SK-N-DZ (cell line): ENCODE measurements at regions not wholly inside any gene's neighbourhood (a gene's known extent, or its start where the extent isn't known, plus 50 kb on each side); places are given as distances from the start of the nearest gene placed in this dataset.
A peak's percentile ranks its signal among the peaks of the same experiment; 100 is the strongest.

Experiments used
- DNase-seq: peaks from one replicate; pipeline ENCODE4 v3.0.0-alpha.2; 2015; ENCODE audit warnings: low spot score

DNA sequence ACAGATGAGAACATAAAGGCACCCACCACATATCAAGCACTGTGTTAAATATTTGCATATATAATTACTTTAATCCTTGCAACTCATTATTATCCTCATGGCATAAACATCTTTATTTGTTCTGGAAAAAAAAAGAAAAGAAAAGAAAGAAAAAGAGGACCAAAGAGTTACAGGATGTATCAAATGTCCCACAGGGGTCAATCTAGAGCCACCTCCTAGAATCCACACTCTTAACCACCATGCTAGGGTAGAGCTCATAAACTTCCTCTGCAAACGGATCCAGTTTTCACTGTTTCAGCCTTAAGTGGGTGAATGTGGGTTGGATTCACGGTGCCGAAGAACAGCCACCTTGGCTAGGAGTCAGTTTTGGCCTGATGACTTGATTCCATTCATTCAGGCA is 171.1 kb upstream of the PPARGC1A start:
- no peak for DNase-seq

DNA sequence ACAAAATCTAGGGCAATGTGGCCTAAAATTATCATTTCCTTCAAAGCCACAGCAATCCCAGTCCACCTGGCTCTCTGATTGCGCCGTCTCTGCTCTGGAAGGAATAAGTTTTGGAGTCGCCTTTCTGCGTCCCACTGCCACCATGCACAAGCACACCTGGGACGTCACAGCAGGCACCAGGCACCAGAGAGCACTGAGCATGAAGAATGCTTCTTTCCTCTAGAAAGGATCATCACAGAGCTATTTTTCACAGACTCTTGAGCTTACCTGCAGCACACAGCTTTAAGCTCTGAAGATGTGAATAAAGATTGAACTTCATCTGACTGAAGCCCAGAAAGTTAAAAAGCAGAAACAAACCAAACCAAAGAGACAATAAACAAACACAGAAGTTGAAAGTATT is 170.0 kb upstream of the PPARGC1A start:
- no peak for DNase-seq

DNA sequence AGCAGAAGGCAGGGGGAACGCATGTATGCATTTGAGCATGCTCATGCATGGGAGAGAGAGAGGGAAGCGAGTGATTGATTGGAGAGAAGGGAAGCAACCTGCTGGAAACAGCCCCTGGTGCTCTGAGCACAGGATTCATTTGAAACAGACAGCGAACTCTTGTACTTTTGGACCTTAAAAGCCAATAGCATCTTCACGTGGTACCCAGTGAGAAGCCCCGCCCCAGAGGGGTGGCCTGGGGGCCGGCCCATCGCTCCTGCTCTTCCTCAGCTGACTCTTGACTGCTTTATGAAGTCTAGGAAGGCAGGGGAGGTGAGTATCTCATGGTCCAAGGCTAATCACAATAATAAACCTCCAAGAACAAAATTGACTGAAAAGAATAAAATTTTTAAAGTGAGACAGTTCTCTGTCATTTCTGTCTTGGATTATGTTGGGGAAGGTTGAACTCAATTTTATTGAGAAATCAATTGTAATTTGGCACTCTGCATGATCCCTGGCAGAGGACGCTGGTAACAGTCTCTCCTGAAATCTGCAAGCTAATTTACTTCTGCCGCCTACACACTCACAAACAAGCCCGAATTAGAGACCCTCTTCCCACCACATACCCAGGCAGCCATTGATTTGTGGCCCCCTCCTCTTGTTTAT is 168.2 kb upstream of the PPARGC1A start:
- no peak for DNase-seq

DNA sequence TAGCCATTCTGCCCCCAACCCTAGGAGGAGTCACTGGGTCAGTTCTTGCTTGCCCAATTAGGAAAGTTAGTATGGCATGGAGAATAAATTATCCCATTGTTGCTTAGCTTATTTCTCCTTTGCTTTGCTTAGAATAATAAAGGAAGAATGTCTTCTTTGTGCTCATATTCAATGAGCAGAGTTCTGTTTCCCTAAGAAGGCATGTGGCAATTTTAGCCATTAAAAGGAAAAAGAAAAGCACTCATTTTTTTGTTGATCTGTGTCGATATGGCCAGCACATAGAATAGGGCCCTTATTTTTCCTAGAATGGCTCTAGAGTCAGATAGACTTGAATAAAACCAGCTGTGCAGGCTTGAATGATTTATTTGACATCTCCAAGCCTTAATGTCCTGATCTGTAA is 166.4 kb upstream of the PPARGC1A start:
- DNase-seq: no peak

DNA sequence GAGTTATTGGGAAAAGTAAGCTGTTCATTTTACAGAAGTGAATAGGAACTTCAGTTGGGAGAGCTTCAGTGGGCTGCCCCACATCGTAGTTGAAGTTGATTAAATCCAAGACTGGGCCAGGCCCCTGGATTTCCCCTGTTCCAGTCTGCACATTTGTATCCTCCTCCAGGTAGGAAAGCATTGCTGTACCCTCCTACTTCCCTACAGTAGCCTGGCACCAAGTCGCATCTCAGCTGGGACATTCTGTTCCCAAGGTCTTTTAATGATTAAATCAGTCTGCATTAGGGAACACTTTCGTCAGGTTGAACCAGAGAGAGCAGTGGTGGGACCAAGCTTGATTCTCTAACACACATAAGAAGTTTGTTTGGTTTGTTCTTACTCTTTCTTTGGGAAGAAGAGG is 165.8 kb upstream of the PPARGC1A start:
- DNase-seq: no peak

DNA sequence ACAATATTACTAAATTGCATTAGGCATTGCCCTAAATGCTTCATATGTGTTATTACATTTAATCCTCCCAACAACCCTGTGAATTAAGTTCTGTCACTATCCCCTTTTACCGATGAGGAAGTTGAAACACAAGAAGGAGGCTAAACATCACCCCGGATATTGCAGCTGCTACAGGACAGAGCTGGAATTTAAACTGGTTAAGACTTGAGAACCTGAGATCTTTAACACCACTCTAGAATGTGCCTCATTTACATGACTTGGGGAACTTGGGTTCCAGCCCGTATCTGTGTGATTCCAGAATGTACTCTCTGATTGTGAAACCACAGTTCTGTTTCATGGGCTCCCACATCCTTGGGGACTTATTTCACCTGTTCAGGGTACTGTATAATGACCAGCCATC is 165.1 kb upstream of the PPARGC1A start:
- no peak for DNase-seq

DNA sequence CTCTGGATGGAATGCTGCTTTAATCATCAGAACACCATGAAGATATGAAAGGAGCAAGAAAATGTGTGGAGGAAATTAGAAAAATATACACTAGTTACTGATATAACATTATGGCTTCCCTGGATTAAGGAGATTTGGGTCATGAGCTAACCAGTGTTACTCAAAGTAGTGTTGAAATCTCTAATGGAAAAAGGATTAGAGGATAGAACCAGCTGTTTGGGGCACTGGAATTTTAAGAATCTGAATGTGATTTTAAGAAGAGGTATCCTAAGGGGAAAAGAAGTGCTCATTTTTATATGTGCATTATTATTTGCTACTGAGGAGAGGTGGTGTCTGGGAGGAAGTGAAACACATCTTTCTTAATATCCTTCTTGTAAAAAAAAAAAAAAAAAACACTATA is 164.1 kb upstream of the PPARGC1A start:
- DNase-seq: no peak

DNA sequence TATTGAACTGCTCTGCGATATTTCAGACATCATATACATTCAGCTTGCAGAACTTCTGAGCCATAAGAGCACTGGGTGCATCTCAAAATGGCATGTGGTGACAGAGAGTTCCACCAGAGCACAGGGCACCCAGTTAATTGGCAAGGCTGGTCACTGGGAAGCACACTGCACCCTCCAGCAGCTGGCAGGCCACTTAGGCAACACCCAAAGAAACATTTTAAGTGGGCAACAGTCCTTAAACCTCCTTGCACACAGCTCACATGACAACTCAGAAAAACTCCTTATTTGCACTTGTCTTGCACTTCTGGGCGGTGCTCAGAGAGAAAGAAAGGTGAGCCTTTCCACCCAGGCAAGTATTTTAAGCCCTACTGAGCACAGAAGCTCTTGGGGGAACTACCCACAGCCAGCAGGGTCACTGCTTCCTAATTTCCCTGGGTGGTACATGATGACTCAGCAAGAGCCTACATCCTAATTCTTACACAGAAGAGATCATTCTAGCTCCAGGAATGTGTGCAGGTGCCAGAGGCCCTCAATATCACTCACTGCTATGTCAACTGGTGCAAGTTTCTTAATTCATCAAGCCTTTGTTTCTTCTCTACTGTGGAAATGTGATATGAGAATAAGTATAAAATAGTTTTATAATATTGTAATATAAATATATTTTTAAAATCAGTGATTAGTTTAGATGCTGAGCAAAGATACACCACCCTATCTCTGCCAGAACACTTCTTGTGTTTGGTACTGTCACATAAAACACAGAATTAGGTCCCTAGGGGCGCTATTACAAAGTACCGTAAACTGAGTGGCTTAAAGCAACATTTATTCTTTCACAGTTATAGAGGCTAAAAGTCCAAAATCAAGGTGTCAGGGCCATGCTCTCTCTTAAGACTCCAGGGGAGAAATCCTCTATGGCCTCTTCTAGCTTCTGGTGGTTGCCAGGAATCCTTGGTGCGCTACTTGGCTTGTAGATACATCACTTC is 155.1 kb upstream of the PPARGC1A start:
- DNase-seq: peak; percentile 26

DNA sequence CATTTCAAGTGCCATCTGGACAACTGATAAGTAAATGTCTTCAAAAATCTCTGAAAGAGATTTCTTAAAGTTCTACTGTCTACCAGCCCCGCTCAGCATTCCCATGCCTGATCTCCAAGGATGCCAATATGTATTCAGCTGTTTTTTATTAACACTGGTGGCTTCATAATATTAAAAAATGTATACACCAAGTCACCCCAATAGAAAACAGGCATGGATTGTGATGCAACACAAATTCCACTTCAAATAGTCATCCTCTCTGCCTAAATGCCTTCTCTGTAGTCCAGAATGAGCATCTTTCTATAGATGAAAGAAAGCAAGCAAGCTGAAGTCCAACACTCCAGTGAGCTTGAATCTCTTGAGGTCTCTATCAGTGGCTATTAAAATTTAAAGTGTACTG is 152.2 kb upstream of the PPARGC1A start:
- no peak for DNase-seq

DNA sequence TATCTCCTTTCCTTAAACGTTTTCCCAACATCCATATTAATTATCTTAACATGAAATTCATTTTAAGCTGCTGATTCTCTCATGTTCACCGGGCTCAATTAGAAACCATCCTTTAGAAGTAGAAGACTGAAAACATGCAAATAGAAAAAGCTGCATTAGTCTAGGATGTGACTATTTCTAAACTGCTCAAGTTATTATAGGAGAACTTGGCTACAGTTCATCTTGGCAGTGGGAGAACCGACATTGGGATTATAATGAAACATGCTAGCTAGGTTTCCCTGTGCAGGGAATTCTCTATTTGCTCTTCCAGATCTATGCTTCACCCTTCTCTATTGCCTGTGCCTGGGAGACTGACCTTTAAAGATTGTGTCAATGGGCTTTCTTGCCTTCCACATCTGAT is 151.0 kb upstream of the PPARGC1A start:
- DNase-seq: no peak

DNA sequence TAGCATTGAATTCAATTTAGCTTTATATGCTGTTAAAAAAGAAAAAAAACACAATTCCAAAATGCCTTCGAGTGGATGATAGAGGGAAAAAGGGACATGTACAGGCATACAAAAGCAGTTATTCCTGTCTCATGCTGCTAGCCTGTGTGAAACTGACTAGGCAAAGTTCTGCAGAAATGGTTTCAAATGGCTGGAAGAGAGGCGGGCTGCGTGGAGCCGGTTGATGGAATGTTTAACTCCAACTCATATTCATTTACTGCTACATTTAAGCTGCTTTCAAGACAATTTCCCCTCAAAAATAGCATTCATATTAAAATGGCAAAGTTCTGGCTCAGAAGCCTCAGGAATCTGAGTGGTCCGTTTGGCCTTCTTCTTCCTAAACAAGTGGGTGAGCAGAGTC is 143.8 kb upstream of the PPARGC1A start:
- no peak for DNase-seq

DNA sequence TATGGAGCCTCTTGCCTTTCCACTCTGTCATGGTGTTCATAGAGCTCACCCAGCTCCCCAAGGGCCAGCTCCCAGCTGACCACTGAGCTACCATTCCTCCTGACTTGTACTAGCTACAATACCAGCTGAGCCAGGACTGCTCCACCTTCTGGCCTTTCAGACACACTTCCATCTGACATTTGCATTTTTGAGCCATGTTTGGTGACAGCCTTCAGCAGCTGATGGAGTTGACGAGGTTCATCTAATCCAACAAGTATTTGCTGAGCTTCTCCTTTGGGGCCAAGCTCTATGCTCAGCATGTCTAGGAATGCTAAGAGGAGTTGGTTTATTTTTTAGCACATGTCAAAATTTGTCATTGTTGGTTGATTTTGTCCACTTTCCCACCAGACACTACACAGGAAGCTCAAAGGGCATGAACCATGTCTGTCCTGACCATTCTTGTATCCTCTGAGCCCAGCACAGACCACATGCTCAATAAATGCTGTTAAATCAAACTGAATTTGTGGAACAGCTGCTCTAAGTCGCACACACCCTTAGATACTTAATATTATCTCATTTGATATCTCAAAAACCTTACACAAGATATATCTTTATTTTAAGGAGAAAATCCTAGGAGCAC is 142.6 kb upstream of the PPARGC1A start:
- peak; percentile 12 for DNase-seq

DNA sequence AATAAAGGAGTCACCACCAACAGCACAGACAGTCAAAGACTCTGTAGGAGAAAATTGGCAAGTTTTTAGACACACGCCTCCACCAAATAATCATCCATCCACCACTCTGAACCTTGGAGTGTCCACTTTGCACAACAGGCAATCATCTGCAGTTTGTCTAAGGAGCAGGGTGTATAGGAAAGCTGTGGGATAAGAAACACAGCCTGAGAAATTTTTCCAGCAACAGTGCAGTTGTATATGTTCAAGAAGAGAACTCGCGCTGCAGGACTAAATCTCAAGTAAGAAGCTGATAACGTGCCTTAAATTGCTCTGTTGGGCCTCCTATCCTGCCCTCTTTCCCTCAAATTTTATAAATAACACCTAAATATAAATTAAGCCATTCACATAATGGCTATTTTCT is 136.7 kb upstream of the PPARGC1A start:
- no peak for DNase-seq

DNA sequence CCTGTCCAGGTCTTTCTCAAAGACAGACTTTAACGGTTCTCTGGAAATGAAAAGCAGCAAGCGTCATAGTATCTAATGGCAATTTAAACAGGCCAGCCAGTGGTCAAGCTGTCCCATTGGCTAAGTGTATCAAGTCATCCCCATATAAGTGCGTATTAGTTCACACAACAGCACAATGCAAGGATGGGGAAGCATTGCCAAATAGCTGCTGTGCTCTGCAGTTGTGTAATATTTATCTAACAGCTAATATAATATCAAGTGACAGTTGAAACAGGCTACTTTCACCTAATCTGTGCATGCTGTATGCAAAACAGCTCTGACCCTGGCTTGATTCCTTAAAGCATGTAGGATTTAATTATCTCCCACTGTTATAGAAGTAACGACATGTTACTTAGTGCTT is 134.8 kb upstream of the PPARGC1A start:
- no peak for DNase-seq

DNA sequence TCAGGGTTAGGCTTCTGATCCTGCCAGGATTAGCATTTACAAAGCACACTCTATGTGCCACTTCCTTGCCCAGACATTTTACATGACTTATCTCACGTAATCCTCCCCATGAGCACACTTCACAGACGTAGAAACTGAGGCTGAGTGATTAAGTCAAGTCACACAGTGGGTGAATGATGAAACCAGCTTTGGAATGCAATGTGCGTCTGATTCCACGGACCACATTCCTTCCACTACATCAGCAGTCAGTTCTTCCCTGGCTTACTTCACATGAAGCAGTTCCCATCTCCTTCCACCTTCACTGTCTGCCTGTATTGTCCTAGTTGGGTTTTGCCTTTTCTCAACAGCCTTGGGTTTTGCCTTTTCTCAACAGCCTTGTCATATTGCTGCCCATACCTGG is 134.3 kb upstream of the PPARGC1A start:
- DNase-seq: no peak

DNA sequence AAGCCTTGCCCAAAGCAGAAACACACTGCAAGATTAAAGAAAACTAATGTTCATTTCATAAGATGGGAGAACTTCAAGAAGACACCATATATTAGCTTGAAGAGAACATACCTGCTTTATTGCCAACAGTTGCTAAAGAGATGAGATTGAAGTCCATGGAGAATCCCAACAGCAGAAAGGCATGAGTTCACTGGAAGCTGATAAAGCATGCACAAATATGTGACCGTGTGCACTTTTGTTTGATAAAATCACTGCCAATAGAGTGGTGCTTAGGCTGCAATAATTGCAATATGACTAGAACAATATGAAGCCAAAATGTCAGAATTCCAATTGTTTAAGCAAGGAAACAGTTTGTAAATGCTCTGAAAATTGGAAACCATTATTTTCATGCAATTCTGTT is 125.9 kb upstream of the PPARGC1A start:
- no peak for DNase-seq

DNA sequence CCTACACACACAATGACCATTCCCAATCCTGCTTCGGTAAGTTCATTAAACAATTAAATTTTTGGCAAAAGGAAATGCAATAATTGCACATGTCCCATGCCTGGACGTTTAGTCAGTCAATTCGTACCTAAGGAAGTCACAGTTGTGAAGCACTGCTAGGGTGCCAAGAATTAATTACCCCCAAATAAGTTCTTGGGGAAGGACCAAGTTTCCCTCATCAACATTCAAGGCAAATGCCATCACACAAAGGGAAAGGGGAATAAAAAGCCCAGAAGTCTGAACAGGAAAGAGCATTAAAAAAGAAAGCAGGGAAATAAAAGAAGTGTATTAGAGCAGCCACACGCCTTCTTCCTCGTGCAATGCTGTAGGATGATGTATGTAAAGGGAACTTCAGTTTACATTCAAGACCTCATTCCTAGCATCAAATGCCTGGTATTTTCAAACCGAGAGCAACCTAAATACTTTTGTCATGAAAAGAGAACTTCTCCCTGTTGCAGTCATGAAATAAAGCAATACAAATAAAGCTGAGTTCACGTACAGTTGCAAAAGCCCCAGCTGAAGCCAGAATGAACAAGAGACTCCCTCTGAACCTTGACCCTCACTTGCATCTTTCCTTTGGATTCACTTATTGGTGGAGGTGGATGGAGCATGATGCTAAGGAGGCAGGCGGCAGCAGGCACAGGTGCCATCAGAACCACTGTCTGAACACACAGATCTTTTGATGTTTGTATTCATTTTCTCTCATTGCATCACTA is 124.0 kb upstream of the PPARGC1A start:
- no peak for DNase-seq

DNA sequence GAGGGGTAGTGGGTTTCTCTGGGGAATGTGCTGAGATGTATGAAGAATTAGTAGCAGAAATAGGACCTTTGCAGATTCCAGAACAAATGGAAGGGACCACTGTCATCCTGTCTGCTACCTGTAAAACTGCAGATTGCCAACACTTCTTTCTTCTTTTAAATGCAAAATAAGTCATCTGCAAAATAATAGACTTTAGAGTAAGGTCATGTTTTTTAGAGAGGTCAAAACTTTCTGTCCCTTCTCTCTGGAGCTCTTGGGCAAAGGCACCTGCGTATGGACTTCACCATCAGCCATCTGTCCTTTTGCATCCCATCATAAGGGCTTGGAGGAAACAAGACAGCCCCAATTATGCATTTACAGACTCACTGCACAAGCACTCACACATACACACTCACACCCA is 121.1 kb upstream of the PPARGC1A start:
- DNase-seq: no peak

DNA sequence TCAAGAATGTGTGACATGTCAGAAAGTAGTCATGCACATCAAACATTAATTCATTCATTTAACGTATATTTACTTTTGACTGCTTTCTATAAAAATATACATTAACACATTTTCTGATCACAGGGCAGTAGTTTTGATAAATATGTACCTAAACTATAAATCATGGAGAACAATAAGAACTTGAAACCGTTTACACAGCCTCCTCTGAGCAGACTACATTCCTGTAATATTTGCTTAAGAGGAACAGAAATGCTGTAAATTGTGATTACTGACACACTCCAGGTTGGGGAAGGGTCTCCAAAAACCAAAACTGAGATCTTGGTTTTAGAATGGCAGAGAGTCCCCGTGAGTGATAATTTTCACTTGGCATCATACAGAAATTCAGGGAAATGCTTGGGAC is 120.7 kb upstream of the PPARGC1A start:
- no peak for DNase-seq

DNA sequence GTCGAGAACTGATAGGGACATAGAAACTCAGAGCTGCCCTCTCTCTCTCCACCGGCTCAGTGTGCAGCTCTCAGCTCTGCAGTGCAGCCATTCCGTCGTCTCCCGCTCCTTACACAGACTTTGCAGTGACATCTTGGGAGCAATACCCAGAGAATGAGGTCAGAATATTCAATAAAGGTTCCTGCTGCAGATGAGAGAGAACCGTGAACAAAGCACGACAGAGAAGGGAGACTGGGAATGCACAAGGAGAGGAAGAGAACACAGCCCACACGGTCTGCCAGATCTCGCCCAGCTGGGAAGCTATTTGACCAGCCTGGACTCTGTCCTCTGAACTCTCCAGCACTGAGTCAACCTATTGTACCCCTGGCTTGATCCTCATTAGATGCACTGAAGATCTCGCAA is 118.0 kb upstream of the PPARGC1A start:
- DNase-seq: peak; percentile 27

DNA sequence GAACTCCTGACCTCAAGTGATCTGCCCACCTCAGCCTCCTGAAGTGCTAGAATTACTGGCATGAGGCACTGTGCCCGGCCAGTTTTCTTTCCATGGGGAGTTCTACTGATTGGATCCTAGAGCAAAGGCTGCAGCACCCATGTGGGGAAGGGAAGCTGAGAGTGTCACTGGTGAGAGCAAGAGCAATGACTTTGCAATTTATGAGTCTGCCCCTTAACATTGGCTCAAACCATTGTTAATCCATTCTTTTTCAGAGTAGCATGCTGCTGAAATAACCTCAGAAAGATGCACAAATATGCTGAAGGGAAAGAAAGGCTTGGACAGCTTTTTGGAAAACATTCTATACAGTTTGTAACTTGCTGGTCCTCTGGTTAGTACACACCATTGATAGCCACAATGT is 116.4 kb upstream of the PPARGC1A start:
- DNase-seq: no peak

DNA sequence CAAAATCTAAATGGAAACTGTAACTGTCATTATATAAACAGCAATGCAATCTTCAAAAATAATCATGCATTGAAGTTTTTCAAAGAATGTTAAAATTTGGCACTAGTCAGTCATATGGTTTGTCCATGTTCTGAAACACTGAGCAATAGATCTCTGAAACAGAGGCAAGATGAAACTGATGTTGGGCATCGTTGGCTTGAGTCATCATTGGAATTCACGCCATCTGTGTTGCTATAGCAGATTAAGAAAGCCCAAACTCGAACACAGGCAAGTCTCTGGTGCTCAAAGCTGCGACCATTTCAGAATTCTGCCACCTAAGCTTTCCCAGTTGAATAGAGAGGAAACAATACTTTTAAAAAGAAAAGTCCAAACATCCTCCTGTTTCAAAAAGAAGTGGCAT is 114.1 kb upstream of the PPARGC1A start:
- no peak for DNase-seq
